ENCODE measurements at regions not wholly inside any gene's neighbourhood (a gene's known extent, or its start where the extent isn't known, plus 50 kb on each side); places are given as distances from the start of the nearest gene placed in this dataset.
A peak's percentile ranks its signal among the peaks of the same experiment; 100 is the strongest.

GRCh38 chr1:182143825-182144645, 82.5 kb upstream of the ZNF648 start:
- no peaks in the 10 kb centered on the region for H3K9me3 Mint-ChIP-seq
- WGBS (ENCODE audit: insufficient coverage) = 60% methylated on average over 7 of the region's 8 CpGs
- no peak for DNase-seq
- intact Hi-C loops (cut with micrococcal nuclease) = loop anchor here (1.0 kb wide), 1 partner anchor 252 kb away; no protein-coding TSS in a partner anchor
- H3K27ac Mint-ChIP-seq = no peak overlapping the region
- H3K36me3 ChIP-seq (ENCODE audit: control insufficient read depth, insufficient read depth, low read length) = no peaks in the 10 kb centered on the region
- H3K27me3 Mint-ChIP-seq (ENCODE audit: low read depth in 2 of 2) = peaks cover 10 to 18% of the 10 kb centered on the region in 2 donors
- no peak for TF ChIP-seq CTCF (IDR thresholded peaks at IDR 0.05)
- no peak overlapping the region for H3K27ac ChIP-seq (ENCODE audit: low read length)
- ATAC-seq = peak in 1 of 3 donors; percentile 40
- no peaks in the 10 kb centered on the region for H3K27me3 ChIP-seq (ENCODE audit: control insufficient read depth, insufficient read depth, low read length)
- peaks cover 0 to 6% of the 10 kb centered on the region in 2 donors for H3K4me1 Mint-ChIP-seq
- no peaks in the 10 kb centered on the region for H3K36me3 Mint-ChIP-seq
- H3K9me3 ChIP-seq (ENCODE audit: control insufficient read depth, insufficient read depth, low read length) = no peaks in the 10 kb centered on the region
- no peak overlapping the region for H3K4me3 ChIP-seq (ENCODE audit: low read length)
- H3K4me3 Mint-ChIP-seq = no peak overlapping the region
- H3K4me1 ChIP-seq (ENCODE audit: control insufficient read depth, insufficient read depth, low read length) = peaks cover 10% of the 10 kb centered on the region

- WGBS (ENCODE audit: insufficient coverage) = 23% methylated on average over 11 of the region's 11 CpGs
- Histone ChIP-seq H3K27me3 (ENCODE audit: control insufficient read depth, insufficient read depth, low read length) (no peaks in the 10 kb centered on the region), H3K36me3 (ENCODE audit: control insufficient read depth, insufficient read depth, low read length) (no peaks in the 10 kb centered on the region), H3K9me3 (ENCODE audit: control insufficient read depth, insufficient read depth, low read length) (no peaks in the 10 kb centered on the region), H3K27ac (ENCODE audit: low read length) (no peak overlapping the region), H3K4me1 (ENCODE audit: control insufficient read depth, insufficient read depth, low read length) (peaks cover 10% of the 10 kb centered on the region), H3K4me3 (ENCODE audit: low read length) (no peak overlapping the region)
- H3K27me3 Mint-ChIP-seq (ENCODE audit: low read depth in 2 of 2) = peaks cover 10 to 18% of the 10 kb centered on the region in 2 donors
- H3K9me3 Mint-ChIP-seq = no peaks in the 10 kb centered on the region
- ATAC-seq (peak; percentile 72 to 93 (median 83)), DNase-seq (peak; percentile 82 to 90)
- H3K4me1 Mint-ChIP-seq = peaks cover 0 to 6% of the 10 kb centered on the region in 2 donors
- no peak overlapping the region for H3K4me3 Mint-ChIP-seq
- H3K27ac Mint-ChIP-seq = no peak overlapping the region
- no peaks in the 10 kb centered on the region for H3K36me3 Mint-ChIP-seq
- peak; percentile 89 for TF ChIP-seq CTCF (IDR thresholded peaks at IDR 0.05)
- intact Hi-C loops (cut with micrococcal nuclease) = loop anchor here (1.0 kb wide), 1 partner anchor 253 kb away; no protein-coding TSS in a partner anchor
These were observed 81.7 kb upstream of the ZNF648 start for GRCh38 chr1:182143154-182143657.

- no peak overlapping the region for H3K27ac ChIP-seq (ENCODE audit: low read length)
- Mint-ChIP-seq H3K4me3 (no peak overlapping the region), H3K27me3 (ENCODE audit: low read depth in 2 of 2) (peaks cover 10 to 18% of the 10 kb centered on the region in 2 donors), H3K36me3 (no peaks in the 10 kb centered on the region), H3K4me1 (peaks cover 0 to 6% of the 10 kb centered on the region in 2 donors), H3K27ac (no peak overlapping the region), H3K9me3 (no peaks in the 10 kb centered on the region)
- 57% methylated on average over 4 of the region's 4 CpGs for WGBS (ENCODE audit: insufficient coverage)
- peaks cover 10% of the 10 kb centered on the region for H3K4me1 ChIP-seq (ENCODE audit: control insufficient read depth, insufficient read depth, low read length)
- no peak for DNase-seq
- no peak for ATAC-seq
- no peak for TF ChIP-seq CTCF (IDR thresholded peaks at IDR 0.05)
- H3K36me3 ChIP-seq (ENCODE audit: control insufficient read depth, insufficient read depth, low read length) = no peaks in the 10 kb centered on the region
- H3K9me3 ChIP-seq (ENCODE audit: control insufficient read depth, insufficient read depth, low read length) = no peaks in the 10 kb centered on the region
- H3K4me3 ChIP-seq (ENCODE audit: low read length) = no peak overlapping the region
- intact Hi-C loops (cut with micrococcal nuclease) = loop anchor here (1.0 kb wide), 1 partner anchor 254 kb away; no protein-coding TSS in a partner anchor
- no peaks in the 10 kb centered on the region for H3K27me3 ChIP-seq (ENCODE audit: control insufficient read depth, insufficient read depth, low read length)
These were observed 81.1 kb upstream of the ZNF648 start for GRCh38 chr1:182142621-182143020.
